SK-N-SH treated with all-trans-retinoic acid at 6 μM for 48 hours (cell line): ENCODE measurements at regions not wholly inside any gene's neighbourhood (a gene's known extent, or its start where the extent isn't known, plus 50 kb on each side); places are given as distances from the start of the nearest gene placed in this dataset.

Experiments
- ATAC-seq: fragments of 200-7000 bp; cut with Tn5 transposase; 3 replicates; pipeline ENCODE4 v1.9.1; 2020; ENCODE audit warnings: mild to moderate bottlenecking, moderate library complexity
- ARNTL ChIP-seq: fragments of 450-650 bp; formaldehyde crosslinking; IDR thresholded peaks from 2 replicates; pipeline ENCODE4 v1.5.0; 2020; ENCODE audit warnings: low read depth, mild to moderate bottlenecking, moderate library complexity, borderline replicate concordance
- BACH2 ChIP-seq: fragments of 250-450 bp; sonication (Bioruptor Pico); IDR thresholded peaks from 2 replicates; pipeline ENCODE4 v1.9.0; 2021; ENCODE audit warnings: mild to moderate bottlenecking, borderline replicate concordance
- CSDC2 ChIP-seq: fragments of 250-450 bp; sonication (Bioruptor Pico); IDR thresholded peaks from 2 replicates; pipeline ENCODE4 v1.5.0; 2020; ENCODE audit warnings: mild to moderate bottlenecking, moderate library complexity
- GLIS3 ChIP-seq: fragments of 250-450 bp; sonication (Bioruptor Pico); IDR thresholded peaks from 2 replicates; pipeline ENCODE4 v1.5.0; 2020; ENCODE audit warnings: mild to moderate bottlenecking, moderate library complexity
- ISL1 ChIP-seq: fragments of 250-450 bp; sonication (Bioruptor Pico); IDR thresholded peaks from 2 replicates; pipeline ENCODE4 v2.1.2; 2022; ENCODE audit warnings: mild to moderate bottlenecking, moderate library complexity
- OSR1 ChIP-seq: fragments of 250-450 bp; sonication (Bioruptor Pico); IDR thresholded peaks from 2 replicates; pipeline ENCODE4 v1.8.0; 2022; ENCODE audit warnings: moderate library complexity, mild to moderate bottlenecking, inconsistent platforms
- PPARA ChIP-seq: fragments of 250-450 bp; sonication (Bioruptor Pico); IDR thresholded peaks from 2 replicates; pipeline ENCODE4 v1.5.0; 2020; ENCODE audit warnings: mild to moderate bottlenecking, borderline replicate concordance
- SNAI2 ChIP-seq: fragments of 250-450 bp; sonication (Bioruptor Pico); IDR thresholded peaks from 2 replicates; pipeline ENCODE4 v1.5.0; 2020; ENCODE audit warnings: mild to moderate bottlenecking, moderate library complexity
- TCF4 ChIP-seq: fragments of 250-450 bp; sonication (Bioruptor Pico); IDR thresholded peaks from 2 replicates; pipeline ENCODE4 v1.8.0; 2021; ENCODE audit warnings: mild to moderate bottlenecking, moderate library complexity, borderline replicate concordance
- TOX ChIP-seq: fragments of 250-450 bp; sonication (Bioruptor Pico); IDR thresholded peaks from 2 replicates; pipeline ENCODE4 v1.8.0; 2021; ENCODE audit warnings: mild to moderate bottlenecking, moderate library complexity, borderline replicate concordance
- ZC3H10 ChIP-seq: fragments of 250-450 bp; sonication (Bioruptor Pico); IDR thresholded peaks from 2 replicates; pipeline ENCODE4 v1.5.1; 2021; ENCODE audit warnings: mild to moderate bottlenecking, moderate library complexity
- ZFP3 ChIP-seq: fragments of 250-450 bp; sonication (Bioruptor Pico); IDR thresholded peaks from 2 replicates; pipeline ENCODE4 v1.5.0; 2020; ENCODE audit warnings: mild to moderate bottlenecking, moderate library complexity
- ZFP30 ChIP-seq: fragments of 450-650 bp; formaldehyde crosslinking; IDR thresholded peaks from 2 replicates; pipeline ENCODE4 v1.5.0; 2022; ENCODE audit warnings: mild to moderate bottlenecking, moderate library complexity
- ZNF565 ChIP-seq: fragments of 450-650 bp; formaldehyde crosslinking; conservative IDR thresholded peaks from 2 replicates; pipeline ENCODE4 v1.5.0; 2020; ENCODE audit warnings: low read depth, mild to moderate bottlenecking, moderate library complexity
- ZNF8 ChIP-seq: fragments of 450-650 bp; formaldehyde crosslinking; IDR thresholded peaks from 2 replicates; pipeline ENCODE4 v1.5.0; 2020; ENCODE audit warnings: mild to moderate bottlenecking, moderate library complexity
- TF ChIP-seq, protein P1 (sequence below): fragments of 250-450 bp; sonication (Bioruptor Pico); IDR thresholded peaks from 2 replicates; pipeline ENCODE4 v1.8.0; 2020; ENCODE audit warnings: mild to moderate bottlenecking, moderate library complexity, borderline replicate concordance
- TF ChIP-seq, protein P2 (sequence below): fragments of 250-450 bp; sonication (Bioruptor Pico); IDR thresholded peaks from 2 replicates; pipeline ENCODE4 v1.5.1; 2021; ENCODE audit warnings: mild to moderate bottlenecking, moderate library complexity
- TF ChIP-seq, protein P3 (sequence below): fragments of 250-450 bp; sonication (Bioruptor Pico); IDR thresholded peaks from 2 replicates; pipeline ENCODE4 v1.8.0; 2021; ENCODE audit warnings: low read depth, mild to moderate bottlenecking, moderate library complexity, borderline replicate concordance
- TF ChIP-seq, protein P4 (sequence below): fragments of 250-450 bp; sonication (Bioruptor Pico); IDR thresholded peaks from 2 replicates; pipeline ENCODE4 v1.5.1; 2020; ENCODE audit warnings: low read depth, mild to moderate bottlenecking, moderate library complexity
- TF ChIP-seq, protein P5 (sequence below): fragments of 250-450 bp; sonication (Bioruptor Pico); IDR thresholded peaks from 2 replicates; pipeline ENCODE4 v1.5.0; 2020; ENCODE audit warnings: mild to moderate bottlenecking, moderate library complexity

DNA sequence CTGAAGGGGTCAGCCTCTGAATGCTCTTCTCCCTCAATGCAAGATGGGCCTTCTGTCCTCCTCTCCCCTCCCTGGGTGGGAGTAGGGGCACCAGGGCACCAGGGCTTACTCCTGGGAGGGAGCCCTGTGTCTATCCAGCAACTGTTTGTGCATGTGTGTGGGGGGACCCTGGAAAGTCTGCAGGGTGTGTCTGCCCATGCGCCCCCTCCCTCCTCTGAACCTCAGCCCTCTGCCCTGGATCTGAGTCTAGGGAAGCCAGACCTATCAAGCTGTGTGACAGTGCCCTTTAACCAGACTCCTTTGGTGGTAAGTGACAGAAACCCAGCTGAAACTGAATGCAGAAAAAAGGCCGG is 213.3 kb upstream of the ZNF536 start:
- ATAC-seq, result no peak
- TF ChIP-seq ZNF8 (CRISPR knock-in tag) (no peak), ZFP3 (CRISPR knock-in tag) (no peak), ARNTL (CRISPR knock-in tag) (no peak), GLIS3 (CRISPR knock-in tag) (no peak), TCF4 (CRISPR knock-in tag) (no peak), PPARA (CRISPR knock-in tag) (no peak), ZNF565 (no peak), ZFP30 (CRISPR knock-in tag) (no peak), ZC3H10 (no peak), TOX (CRISPR knock-in tag) (no peak)
- TF ChIP-seq, protein P1, sequence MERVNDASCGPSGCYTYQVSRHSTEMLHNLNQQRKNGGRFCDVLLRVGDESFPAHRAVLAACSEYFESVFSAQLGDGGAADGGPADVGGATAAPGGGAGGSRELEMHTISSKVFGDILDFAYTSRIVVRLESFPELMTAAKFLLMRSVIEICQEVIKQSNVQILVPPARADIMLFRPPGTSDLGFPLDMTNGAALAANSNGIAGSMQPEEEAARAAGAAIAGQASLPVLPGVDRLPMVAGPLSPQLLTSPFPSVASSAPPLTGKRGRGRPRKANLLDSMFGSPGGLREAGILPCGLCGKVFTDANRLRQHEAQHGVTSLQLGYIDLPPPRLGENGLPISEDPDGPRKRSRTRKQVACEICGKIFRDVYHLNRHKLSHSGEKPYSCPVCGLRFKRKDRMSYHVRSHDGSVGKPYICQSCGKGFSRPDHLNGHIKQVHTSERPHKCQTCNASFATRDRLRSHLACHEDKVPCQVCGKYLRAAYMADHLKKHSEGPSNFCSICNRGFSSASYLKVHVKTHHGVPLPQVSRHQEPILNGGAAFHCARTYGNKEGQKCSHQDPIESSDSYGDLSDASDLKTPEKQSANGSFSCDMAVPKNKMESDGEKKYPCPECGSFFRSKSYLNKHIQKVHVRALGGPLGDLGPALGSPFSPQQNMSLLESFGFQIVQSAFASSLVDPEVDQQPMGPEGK (CRISPR knock-in tag), result no peak
- TF ChIP-seq, protein P2, sequence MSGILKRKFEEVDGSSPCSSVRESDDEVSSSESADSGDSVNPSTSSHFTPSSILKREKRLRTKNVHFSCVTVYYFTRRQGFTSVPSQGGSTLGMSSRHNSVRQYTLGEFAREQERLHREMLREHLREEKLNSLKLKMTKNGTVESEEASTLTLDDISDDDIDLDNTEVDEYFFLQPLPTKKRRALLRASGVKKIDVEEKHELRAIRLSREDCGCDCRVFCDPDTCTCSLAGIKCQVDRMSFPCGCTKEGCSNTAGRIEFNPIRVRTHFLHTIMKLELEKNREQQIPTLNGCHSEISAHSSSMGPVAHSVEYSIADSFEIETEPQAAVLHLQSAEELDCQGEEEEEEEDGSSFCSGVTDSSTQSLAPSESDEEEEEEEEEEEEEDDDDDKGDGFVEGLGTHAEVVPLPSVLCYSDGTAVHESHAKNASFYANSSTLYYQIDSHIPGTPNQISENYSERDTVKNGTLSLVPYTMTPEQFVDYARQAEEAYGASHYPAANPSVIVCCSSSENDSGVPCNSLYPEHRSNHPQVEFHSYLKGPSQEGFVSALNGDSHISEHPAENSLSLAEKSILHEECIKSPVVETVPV (CRISPR knock-in tag), result no peak

DNA sequence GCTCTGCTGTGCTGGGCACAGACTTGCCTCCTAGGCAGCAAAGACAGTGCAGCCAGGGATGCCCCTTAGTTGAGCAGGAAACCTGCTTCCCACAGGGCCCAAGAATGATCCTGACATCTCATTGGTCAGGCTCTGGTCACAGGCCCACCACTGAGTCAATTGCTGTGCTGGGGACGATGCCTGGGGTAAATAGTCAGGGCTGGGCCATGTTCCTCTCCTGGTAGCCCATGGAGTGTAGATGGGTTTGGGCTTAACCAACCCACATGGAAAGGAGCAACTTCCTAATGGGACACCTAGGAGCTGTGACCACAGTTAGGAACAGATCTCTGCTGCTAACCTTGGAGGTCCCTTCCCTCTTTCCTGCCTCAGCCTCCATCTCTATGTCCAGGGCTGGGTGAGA is 212.5 kb upstream of the ZNF536 start:
- no peak for ATAC-seq
- TF ChIP-seq PPARA (CRISPR knock-in tag) (no peak), BACH2 (CRISPR knock-in tag) (no peak), TCF4 (CRISPR knock-in tag) (no peak), ZNF8 (CRISPR knock-in tag) (no peak), GLIS3 (CRISPR knock-in tag) (no peak), OSR1 (CRISPR knock-in tag) (no peak), ZNF565 (no peak), ARNTL (CRISPR knock-in tag) (no peak), SNAI2 (no peak), CSDC2 (CRISPR knock-in tag) (no peak), ZC3H10 (no peak), ISL1 (CRISPR knock-in tag) (no peak), ZFP30 (CRISPR knock-in tag) (no peak)
- TF ChIP-seq, protein P3, sequence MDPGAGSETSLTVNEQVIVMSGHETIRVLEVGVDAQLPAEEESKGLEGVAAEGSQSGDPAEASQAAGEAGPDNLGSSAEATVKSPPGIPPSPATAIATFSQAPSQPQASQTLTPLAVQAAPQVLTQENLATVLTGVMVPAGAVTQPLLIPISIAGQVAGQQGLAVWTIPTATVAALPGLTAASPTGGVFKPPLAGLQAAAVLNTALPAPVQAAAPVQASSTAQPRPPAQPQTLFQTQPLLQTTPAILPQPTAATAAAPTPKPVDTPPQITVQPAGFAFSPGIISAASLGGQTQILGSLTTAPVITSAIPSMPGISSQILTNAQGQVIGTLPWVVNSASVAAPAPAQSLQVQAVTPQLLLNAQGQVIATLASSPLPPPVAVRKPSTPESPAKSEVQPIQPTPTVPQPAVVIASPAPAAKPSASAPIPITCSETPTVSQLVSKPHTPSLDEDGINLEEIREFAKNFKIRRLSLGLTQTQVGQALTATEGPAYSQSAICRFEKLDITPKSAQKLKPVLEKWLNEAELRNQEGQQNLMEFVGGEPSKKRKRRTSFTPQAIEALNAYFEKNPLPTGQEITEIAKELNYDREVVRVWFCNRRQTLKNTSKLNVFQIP (CRISPR knock-in tag), result no peak
- TF ChIP-seq, protein P2 (CRISPR knock-in tag), result no peak
- TF ChIP-seq, protein P1 (CRISPR knock-in tag), result no peak
- TF ChIP-seq, protein P4, sequence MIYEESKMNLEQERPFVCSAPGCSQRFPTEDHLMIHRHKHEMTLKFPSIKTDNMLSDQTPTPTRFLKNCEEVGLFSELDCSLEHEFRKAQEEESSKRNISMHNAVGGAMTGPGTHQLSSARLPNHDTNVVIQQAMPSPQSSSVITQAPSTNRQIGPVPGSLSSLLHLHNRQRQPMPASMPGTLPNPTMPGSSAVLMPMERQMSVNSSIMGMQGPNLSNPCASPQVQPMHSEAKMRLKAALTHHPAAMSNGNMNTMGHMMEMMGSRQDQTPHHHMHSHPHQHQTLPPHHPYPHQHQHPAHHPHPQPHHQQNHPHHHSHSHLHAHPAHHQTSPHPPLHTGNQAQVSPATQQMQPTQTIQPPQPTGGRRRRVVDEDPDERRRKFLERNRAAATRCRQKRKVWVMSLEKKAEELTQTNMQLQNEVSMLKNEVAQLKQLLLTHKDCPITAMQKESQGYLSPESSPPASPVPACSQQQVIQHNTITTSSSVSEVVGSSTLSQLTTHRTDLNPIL (CRISPR knock-in tag), result no peak
- TF ChIP-seq, protein P5, sequence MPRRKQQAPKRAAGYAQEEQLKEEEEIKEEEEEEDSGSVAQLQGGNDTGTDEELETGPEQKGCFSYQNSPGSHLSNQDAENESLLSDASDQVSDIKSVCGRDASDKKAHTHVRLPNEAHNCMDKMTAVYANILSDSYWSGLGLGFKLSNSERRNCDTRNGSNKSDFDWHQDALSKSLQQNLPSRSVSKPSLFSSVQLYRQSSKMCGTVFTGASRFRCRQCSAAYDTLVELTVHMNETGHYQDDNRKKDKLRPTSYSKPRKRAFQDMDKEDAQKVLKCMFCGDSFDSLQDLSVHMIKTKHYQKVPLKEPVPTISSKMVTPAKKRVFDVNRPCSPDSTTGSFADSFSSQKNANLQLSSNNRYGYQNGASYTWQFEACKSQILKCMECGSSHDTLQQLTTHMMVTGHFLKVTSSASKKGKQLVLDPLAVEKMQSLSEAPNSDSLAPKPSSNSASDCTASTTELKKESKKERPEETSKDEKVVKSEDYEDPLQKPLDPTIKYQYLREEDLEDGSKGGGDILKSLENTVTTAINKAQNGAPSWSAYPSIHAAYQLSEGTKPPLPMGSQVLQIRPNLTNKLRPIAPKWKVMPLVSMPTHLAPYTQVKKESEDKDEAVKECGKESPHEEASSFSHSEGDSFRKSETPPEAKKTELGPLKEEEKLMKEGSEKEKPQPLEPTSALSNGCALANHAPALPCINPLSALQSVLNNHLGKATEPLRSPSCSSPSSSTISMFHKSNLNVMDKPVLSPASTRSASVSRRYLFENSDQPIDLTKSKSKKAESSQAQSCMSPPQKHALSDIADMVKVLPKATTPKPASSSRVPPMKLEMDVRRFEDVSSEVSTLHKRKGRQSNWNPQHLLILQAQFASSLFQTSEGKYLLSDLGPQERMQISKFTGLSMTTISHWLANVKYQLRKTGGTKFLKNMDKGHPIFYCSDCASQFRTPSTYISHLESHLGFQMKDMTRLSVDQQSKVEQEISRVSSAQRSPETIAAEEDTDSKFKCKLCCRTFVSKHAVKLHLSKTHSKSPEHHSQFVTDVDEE (CRISPR knock-in tag), result no peak
